ENCODE measurements at regions not wholly inside any gene's neighbourhood (a gene's known extent, or its start where the extent isn't known, plus 50 kb on each side); places are given as distances from the start of the nearest gene placed in this dataset.

DNA sequence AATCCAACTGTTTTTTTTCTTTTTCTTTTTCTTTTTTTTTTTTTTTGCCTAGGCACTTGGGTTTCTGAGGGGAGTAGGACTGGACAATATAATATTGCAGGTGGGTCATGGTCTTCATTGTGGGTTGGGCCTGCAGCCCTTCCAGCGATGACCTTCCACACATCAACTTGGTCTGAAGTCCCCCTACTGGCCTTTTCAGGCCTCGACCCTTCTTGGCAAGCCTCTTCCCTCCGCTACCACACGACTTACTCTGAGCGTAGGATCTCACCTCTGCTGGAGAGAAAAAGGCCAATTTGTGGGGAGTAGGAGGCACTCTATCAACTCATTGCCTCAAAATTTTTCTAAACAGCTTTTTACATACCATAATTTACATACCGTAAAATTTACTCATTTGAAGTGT is 51.1 kb upstream of the GRIK3 start:
- H3K27ac ChIP-seq: no peak overlapping the region
- peak; percentile 19; the same call in 1 of the 2 replicates for TF ChIP-seq CTCF (conservative IDR thresholded peaks at IDR 0.05)

DNA sequence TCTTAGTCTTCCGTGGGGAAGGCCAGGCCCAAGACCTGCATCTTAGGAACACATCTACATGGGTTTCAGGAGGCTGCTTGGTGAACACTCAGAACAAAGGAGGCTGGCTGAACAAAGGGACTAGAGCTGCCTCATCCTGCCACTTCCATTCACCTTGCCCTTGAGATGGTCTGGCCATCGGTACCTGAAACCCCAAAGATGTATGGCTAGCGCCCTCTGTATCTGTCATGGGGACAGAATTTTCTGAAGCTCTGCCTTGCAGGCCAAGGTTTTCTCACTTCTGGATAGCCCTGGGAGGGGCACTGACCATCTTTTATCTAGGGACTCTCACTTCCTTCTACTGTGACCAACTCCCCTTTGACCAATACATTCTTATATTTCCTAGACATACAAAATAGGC is 55.4 kb upstream of the GRIK3 start:
- H3K27ac ChIP-seq: no peak overlapping the region
- no peak for TF ChIP-seq CTCF (conservative IDR thresholded peaks at IDR 0.05)

DNA sequence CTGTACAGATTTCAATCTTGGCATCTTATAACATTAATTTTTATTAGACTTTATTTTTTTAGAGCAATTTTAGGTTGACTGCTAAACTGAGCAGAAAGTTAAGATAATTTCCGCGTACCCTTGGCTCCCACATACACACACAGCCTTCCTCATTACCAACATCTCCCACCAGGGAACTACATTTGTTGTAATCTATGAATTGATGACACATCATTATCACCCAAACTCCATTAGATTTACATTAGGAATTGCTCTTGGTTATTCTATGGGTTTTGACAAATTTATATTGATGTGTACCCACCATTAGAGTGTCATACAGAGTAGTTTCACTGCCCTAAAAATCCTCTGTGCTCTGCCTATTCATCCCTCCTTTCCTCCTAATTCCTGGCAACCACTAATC is 56.4 kb upstream of the GRIK3 start:
- TF ChIP-seq CTCF (conservative IDR thresholded peaks at IDR 0.05): no peak
- H3K27ac ChIP-seq: no peak overlapping the region

- no peak for TF ChIP-seq CTCF (conservative IDR thresholded peaks at IDR 0.05)
- H3K27ac ChIP-seq: no peak overlapping the region
These were observed 58.6 kb upstream of the GRIK3 start for GRCh38 chr1:37092937-37093336.

GRCh38 chr1:37094302-37094701 is 60.0 kb upstream of the GRIK3 start:
- no peak overlapping the region for H3K27ac ChIP-seq
- no peak for TF ChIP-seq CTCF (conservative IDR thresholded peaks at IDR 0.05)

GRCh38 chr1:37096523-37096922 is 62.2 kb upstream of the GRIK3 start:
- H3K27ac ChIP-seq: peak overlapping the region; percentile 28; the same call in 1 of the 2 replicates
- TF ChIP-seq CTCF (conservative IDR thresholded peaks at IDR 0.05): no peak; the same call in 1 of the 2 replicates

GRCh38 chr1:37097731-37098130 is 63.4 kb upstream of the GRIK3 start:
- TF ChIP-seq CTCF (conservative IDR thresholded peaks at IDR 0.05): no peak
- H3K27ac ChIP-seq: no peak overlapping the region

DNA sequence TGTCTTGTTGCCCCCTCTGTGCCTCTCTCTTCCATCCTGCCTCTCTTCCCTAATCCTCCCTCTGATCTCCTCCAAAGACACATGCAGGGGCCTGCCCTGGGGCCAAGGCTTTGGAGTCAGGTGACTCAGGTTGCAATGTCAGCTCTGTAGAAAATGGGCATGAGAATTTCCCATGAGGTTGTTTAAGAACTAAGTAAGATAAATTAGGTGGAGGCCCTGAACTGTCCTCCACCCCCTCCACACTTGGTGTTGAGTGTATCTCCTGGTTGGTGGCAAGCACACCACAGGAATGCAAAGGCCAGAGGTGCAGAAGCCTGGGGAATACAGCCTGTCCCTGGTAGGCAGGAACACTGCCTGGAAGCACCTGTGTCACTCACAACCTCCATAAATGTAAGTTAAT is 63.9 kb upstream of the GRIK3 start:
- no peak for TF ChIP-seq CTCF (conservative IDR thresholded peaks at IDR 0.05)
- no peak overlapping the region for H3K27ac ChIP-seq

Measured in VCaP (cell line).